GM12892 (cell line): ENCODE measurements at regions not wholly inside any gene's neighbourhood (a gene's known extent, or its start where the extent isn't known, plus 50 kb on each side); places are given as distances from the start of the nearest gene placed in this dataset.

Experiments
- POLR2A ChIP-seq: IDR thresholded peaks from 2 replicates; pipeline ENCODE4 v1.6.1; 2011; ENCODE audit warnings: low read depth, low read length, control low read depth
- POLR2AphosphoS5 ChIP-seq: IDR thresholded peaks from 2 replicates; pipeline ENCODE4 v1.6.1; 2011; ENCODE audit warnings: low read depth, low read length, control low read depth

DNA sequence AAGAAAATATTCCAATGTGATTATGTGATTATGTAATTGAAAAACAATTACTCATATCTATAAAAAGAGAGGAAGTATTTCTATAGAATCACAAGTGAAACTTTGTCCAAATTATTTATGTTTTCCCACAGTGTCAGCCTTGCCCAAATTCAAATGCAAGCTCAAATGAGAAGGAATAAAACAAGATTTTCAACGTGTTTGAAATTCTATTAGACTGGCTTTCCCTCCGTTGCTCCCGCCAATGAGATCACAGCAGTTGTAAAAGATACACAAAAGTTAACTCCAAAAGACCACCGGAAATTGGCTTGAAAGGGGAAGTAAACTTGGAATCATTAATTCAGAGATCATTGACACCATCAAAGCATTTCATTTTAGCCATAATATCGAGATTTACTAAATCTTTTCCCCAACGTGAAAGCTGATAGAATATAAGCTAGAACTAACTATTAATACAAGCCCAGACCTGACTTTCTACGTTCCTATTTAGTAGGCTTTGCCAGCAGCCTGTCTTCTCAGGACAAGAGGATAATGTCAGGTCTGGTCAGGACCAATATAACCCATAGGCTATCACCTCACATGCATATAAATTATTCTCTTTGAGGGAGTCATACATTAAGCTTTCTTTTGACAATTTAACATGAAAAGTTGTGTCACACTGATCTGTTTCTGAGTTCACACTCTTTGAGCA, 222.6 kb upstream of the CHAC2 start:
- no peak for TF ChIP-seq POLR2A
- no peak for TF ChIP-seq POLR2AphosphoS5
